SK-N-SH (cell line): ENCODE measurements at regions not wholly inside any gene's neighbourhood (a gene's known extent, or its start where the extent isn't known, plus 50 kb on each side); places are given as distances from the start of the nearest gene placed in this dataset.

Experiments
- CTCF ChIP-seq: fragments of 200-600 bp; sonication (generic); IDR thresholded peaks from 2 replicates; pipeline ENCODE4 v1.6.1; 2017; ENCODE audit warnings: antibody characterized with exemption, mild to moderate bottlenecking, moderate library complexity
- MAX ChIP-seq: IDR thresholded peaks from 2 replicates; pipeline ENCODE4 v1.4.0; 2012; ENCODE audit warnings: low read depth
- RAD21 ChIP-seq: IDR thresholded peaks from 2 replicates; pipeline ENCODE4 v1.6.1; 2012; ENCODE audit warnings: mild to moderate bottlenecking, low read length
- RCOR1 ChIP-seq: fragments of 150-350 bp; IDR thresholded peaks from 2 replicates; pipeline ENCODE4 v1.6.1; 2017; ENCODE audit warnings: antibody characterized with exemption, low read length
- USF1 ChIP-seq: IDR thresholded peaks from 2 replicates; pipeline ENCODE4 v1.4.0; 2012; ENCODE audit warnings: low read depth, borderline replicate concordance

- TF ChIP-seq CTCF (no peak), MAX (no peak), USF1 (no peak), RCOR1 (no peak), RAD21 (no peak)
Observed at GRCh38 chr3:95277613-95278012, 1214.8 kb downstream of the NSUN3 start.
